Suprapubic skin (tissue), 4 donors: ENCODE measurements at regions not wholly inside any gene's neighbourhood (a gene's known extent, or its start where the extent isn't known, plus 50 kb on each side); places are given as distances from the start of the nearest gene placed in this dataset.

Experiments used
- DNase-seq, 2 donors: peaks; one replicate each; pipeline ENCODE4 v3.0.0-alpha.2; 2019; ENCODE audit warnings: low spot score in 2 of 2
- H3K27ac ChIP-seq: fragments of 200-600 bp; sonication (generic); one replicate; pipeline ENCODE4 v1.5.1; 2019
- H3K27me3 ChIP-seq: fragments of 200-600 bp; sonication (generic); one replicate; pipeline ENCODE4 v1.5.1; 2019
- H3K36me3 ChIP-seq: fragments of 200-600 bp; sonication (generic); one replicate; pipeline ENCODE4 v1.5.1; 2019
- H3K4me1 ChIP-seq: fragments of 200-600 bp; sonication (generic); one replicate; pipeline ENCODE4 v1.5.1; 2019
- H3K4me3 ChIP-seq: fragments of 200-600 bp; sonication (generic); one replicate; pipeline ENCODE4 v1.5.1; 2019; ENCODE audit warnings: mild to moderate bottlenecking
- H3K9me3 ChIP-seq: fragments of 200-600 bp; sonication (generic); one replicate; pipeline ENCODE4 v1.5.1; 2019
- EP300 ChIP-seq: sonication (generic); formaldehyde crosslinking; IDR thresholded peaks from one replicate; pipeline ENCODE4 v1.6.1; 2017; ENCODE audit warnings: antibody characterized with exemption
- POLR2A ChIP-seq, 2 donors: fragments of 450-650 bp; IDR thresholded peaks; one replicate each; pipeline ENCODE4 v1.6.1; 2017; ENCODE audit warnings: antibody characterized with exemption in 2 of 2, mild to moderate bottlenecking in 2 of 2, moderate library complexity in 2 of 2
- POLR2AphosphoS5 ChIP-seq, 3 donors: sonication (generic); formaldehyde crosslinking; IDR thresholded peaks; one replicate each; pipeline ENCODE4 v1.6.1; 2017; ENCODE audit warnings: antibody characterized with exemption in 3 of 3
- WGBS: methylation state at CpG from one replicate; pipeline ENCODE4 v1.1.5; 2018; 5-methylcytosine and 5-hydroxymethylcytosine counted together
- TF ChIP-seq, protein P1 (sequence below), 2 donors: fragments of 200-600 bp in 1 of 2; fragments of 450-650 bp in 1 of 2; sonication (generic) in 1 of 2; IDR thresholded peaks; one replicate each; pipeline ENCODE4 v1.5.1; 2016 to 2019; ENCODE audit warnings: antibody characterized with exemption in 2 of 2, mild to moderate bottlenecking in 1 of 2, moderate library complexity in 1 of 2

GRCh38 chr15:47432826-47433225 is 284.5 kb upstream of the SEMA6D start:
- TF ChIP-seq, protein P1, sequence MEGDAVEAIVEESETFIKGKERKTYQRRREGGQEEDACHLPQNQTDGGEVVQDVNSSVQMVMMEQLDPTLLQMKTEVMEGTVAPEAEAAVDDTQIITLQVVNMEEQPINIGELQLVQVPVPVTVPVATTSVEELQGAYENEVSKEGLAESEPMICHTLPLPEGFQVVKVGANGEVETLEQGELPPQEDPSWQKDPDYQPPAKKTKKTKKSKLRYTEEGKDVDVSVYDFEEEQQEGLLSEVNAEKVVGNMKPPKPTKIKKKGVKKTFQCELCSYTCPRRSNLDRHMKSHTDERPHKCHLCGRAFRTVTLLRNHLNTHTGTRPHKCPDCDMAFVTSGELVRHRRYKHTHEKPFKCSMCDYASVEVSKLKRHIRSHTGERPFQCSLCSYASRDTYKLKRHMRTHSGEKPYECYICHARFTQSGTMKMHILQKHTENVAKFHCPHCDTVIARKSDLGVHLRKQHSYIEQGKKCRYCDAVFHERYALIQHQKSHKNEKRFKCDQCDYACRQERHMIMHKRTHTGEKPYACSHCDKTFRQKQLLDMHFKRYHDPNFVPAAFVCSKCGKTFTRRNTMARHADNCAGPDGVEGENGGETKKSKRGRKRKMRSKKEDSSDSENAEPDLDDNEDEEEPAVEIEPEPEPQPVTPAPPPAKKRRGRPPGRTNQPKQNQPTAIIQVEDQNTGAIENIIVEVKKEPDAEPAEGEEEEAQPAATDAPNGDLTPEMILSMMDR (IDR thresholded peaks at IDR 0.05), result no peak
- TF ChIP-seq POLR2A (IDR thresholded peaks at IDR 0.05), result no peak
- no peaks in the 10 kb centered on the region for H3K27me3 ChIP-seq
- no peak overlapping the region for H3K4me3 ChIP-seq
- no peak overlapping the region for H3K27ac ChIP-seq
- no peaks in the 10 kb centered on the region for H3K4me1 ChIP-seq
- H3K9me3 ChIP-seq, result no peaks in the 10 kb centered on the region
- DNase-seq, result no peak
- no peaks in the 10 kb centered on the region for H3K36me3 ChIP-seq

DNA sequence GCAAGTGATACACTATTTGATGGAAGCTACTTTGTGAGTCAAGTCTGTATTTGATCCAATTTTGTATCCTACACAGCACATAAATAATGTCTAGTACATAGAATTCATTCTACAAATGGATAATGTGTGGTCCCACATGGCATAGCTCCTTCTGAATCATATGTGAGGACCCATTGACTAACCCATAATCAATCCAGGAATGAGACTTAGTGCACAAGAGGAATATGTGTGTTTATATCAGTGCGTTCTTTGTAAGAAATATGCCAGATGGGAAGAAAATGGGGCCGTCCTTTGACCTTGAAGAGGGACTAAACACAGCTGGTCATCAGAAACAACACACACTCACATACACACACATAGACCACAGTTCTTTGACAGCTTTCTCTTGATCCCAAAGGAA is 282.7 kb upstream of the SEMA6D start:
- no peak overlapping the region for H3K4me3 ChIP-seq
- no peaks in the 10 kb centered on the region for H3K9me3 ChIP-seq
- peaks cover 4% of the 10 kb centered on the region for H3K4me1 ChIP-seq
- DNase-seq, result no peak
- H3K27me3 ChIP-seq, result no peaks in the 10 kb centered on the region
- no peaks in the 10 kb centered on the region for H3K36me3 ChIP-seq
- TF ChIP-seq POLR2AphosphoS5 (IDR thresholded peaks at IDR 0.05) (no peak), POLR2A (IDR thresholded peaks at IDR 0.05) (no peak), EP300 (no peak)
- TF ChIP-seq, protein P1 (IDR thresholded peaks at IDR 0.05), result no peak
- no peak overlapping the region for H3K27ac ChIP-seq
- WGBS, result 96% methylated on average over 2 of the region's 2 CpGs

- Histone ChIP-seq H3K27ac (no peak overlapping the region), H3K27me3 (no peaks in the 10 kb centered on the region), H3K36me3 (no peaks in the 10 kb centered on the region), H3K4me3 (no peak overlapping the region), H3K4me1 (peaks cover 8% of the 10 kb centered on the region), H3K9me3 (no peaks in the 10 kb centered on the region)
- TF ChIP-seq, protein P1 (IDR thresholded peaks at IDR 0.05), result no peak
- DNase-seq, result no peak
These were observed 279.8 kb upstream of the SEMA6D start for GRCh38 chr15:47437491-47437890.

- Histone ChIP-seq H3K4me3 (no peak overlapping the region), H3K27ac (no peak overlapping the region), H3K36me3 (no peaks in the 10 kb centered on the region), H3K27me3 (no peaks in the 10 kb centered on the region), H3K4me1 (peaks cover 8% of the 10 kb centered on the region), H3K9me3 (no peaks in the 10 kb centered on the region)
- TF ChIP-seq, protein P1 (IDR thresholded peaks at IDR 0.05), result no peak
- TF ChIP-seq POLR2A (IDR thresholded peaks at IDR 0.05) (no peak), POLR2AphosphoS5 (IDR thresholded peaks at IDR 0.05) (no peak), EP300 (no peak)
- DNase-seq, result no peak
- WGBS, result 57% methylated on average over 5 of the region's 5 CpGs
These were observed 277.9 kb upstream of the SEMA6D start for GRCh38 chr15:47439146-47440111.

GRCh38 chr15:47442371-47442770 is 274.9 kb upstream of the SEMA6D start:
- TF ChIP-seq POLR2AphosphoS5 (IDR thresholded peaks at IDR 0.05), result no peak
- no peak for TF ChIP-seq EP300
- TF ChIP-seq, protein P1 (IDR thresholded peaks at IDR 0.05), result no peak
- no peak for TF ChIP-seq POLR2A (IDR thresholded peaks at IDR 0.05)
- DNase-seq, result no peak
- Histone ChIP-seq H3K9me3 (no peaks in the 10 kb centered on the region), H3K4me3 (no peak overlapping the region), H3K4me1 (peaks cover 8% of the 10 kb centered on the region), H3K36me3 (no peaks in the 10 kb centered on the region), H3K27me3 (no peaks in the 10 kb centered on the region), H3K27ac (no peak overlapping the region)
- 73% methylated on average over 1 of the region's 1 CpG for WGBS
